HCT116 (cell line): ENCODE measurements at regions not wholly inside any gene's neighbourhood (a gene's known extent, or its start where the extent isn't known, plus 50 kb on each side); places are given as distances from the start of the nearest gene placed in this dataset.

Experiments
- ATAC-seq: fragments of 200-7000 bp; cut with Tn5 transposase; 2 replicates; pipeline ENCODE4 v1.9.1; 2020; ENCODE audit warnings: mild to moderate bottlenecking, moderate library complexity
- BruUV-seq: library from RNA; stranded (reverse); fragments of 400-500 nt; replicated peaks from 2 replicates; lab custom pipeline; 2021; lab: Mats Ljungman, UMichigan
- CTCF ChIA-PET: fragments of 300-600 bp; sonication (Branson Sonifier 250); formaldehyde crosslinking; loops from one replicate; lab custom pipeline; 2021; ENCODE audit warnings: antibody characterized with exemption; lab: Charles Lee
- POLR2A ChIA-PET: fragments of 300-600, 350-600 bp; sonication (Branson Sonifier 250); formaldehyde crosslinking; loops from one replicate; lab custom pipeline; 2021; ENCODE audit warnings: antibody characterized with exemption; lab: Charles Lee
- RAD21 ChIA-PET, 2 experiments: fragments of 300-600 bp; sonication (Branson Sonifier 250); formaldehyde crosslinking; loops; one replicate each; lab custom pipeline; 2023; ENCODE audit warnings: low total read pairs in 2 of 2; ENCODE audit not compliant: uncharacterized antibody in 2 of 2, unreplicated experiment in 2 of 2, low non-redundant PET in 1 of 2; lab: Charles Lee
- DNase-seq: peaks from one replicate; pipeline ENCODE4 v3.0.0-alpha.2; 2010; ENCODE audit warnings: low read depth, low spot score
- H2AFZ ChIP-seq: fragments of 200-600 bp; shearing (Covaris generic), sonication (generic); 2 replicates; pipeline ENCODE4 v1.6.1; 2017; ENCODE audit warnings: low read depth, mixed run types, mixed read lengths, antibody characterized with exemption, low read length; ENCODE audit not compliant: poor library complexity, severe bottlenecking
- H3K27ac ChIP-seq: 2 replicates; pipeline ENCODE4 v1.5.1; 2012; ENCODE audit warnings: low read depth, low read length
- H3K27me3 ChIP-seq: fragments of 200-600 bp; sonication (generic); 2 replicates; pipeline ENCODE4 v1.6.1; 2016; ENCODE audit warnings: mixed run types, low read length, mixed read lengths; ENCODE audit not compliant: insufficient read depth
- H3K36me3 ChIP-seq, 2 experiments: fragments of 200-500 bp in 1 of 2; fragments of 200-600 bp in 1 of 2; sonication (Bioruptor generic) in 1 of 2; sonication (generic) in 1 of 2; 2 replicates each; pipeline versions ENCODE4 v1.5.1 to v1.6.1; 2014 to 2016; ENCODE audit warnings: low read length in 2 of 2, inconsistent platforms in 1 of 2, mixed read lengths in 1 of 2, mixed run types in 1 of 2; ENCODE audit not compliant: insufficient read depth in 2 of 2, control insufficient read depth in 1 of 2
- H3K4me1 ChIP-seq, 2 experiments: fragments of 200-600 bp in 1 of 2; sonication (generic) in 1 of 2; 2 replicates each; pipeline versions ENCODE4 v1.5.1 to v1.6.1; 2012 to 2017; ENCODE audit warnings: low read length in 2 of 2, inconsistent platforms in 1 of 2, mild to moderate bottlenecking in 1 of 2, mixed read lengths in 1 of 2, mixed run types in 1 of 2, moderate library complexity in 1 of 2; ENCODE audit not compliant: insufficient read depth in 2 of 2, control insufficient read depth in 1 of 2
- H3K4me2 ChIP-seq: fragments of 200-600 bp; sonication (generic); 2 replicates; pipeline ENCODE4 v1.6.1; 2017; ENCODE audit warnings: mixed run types, low read length, mixed read lengths
- H3K4me3 ChIP-seq, 2 experiments: fragments of 200-600 bp in 1 of 2; sonication (generic) in 1 of 2; replicated peaks in 1 of 2; 2 replicates each; pipeline ENCODE4 v1.5.1; 2011 to 2016; ENCODE audit warnings: low read length in 2 of 2, control low read depth in 1 of 2, low read depth in 1 of 2, mild to moderate bottlenecking in 1 of 2, mixed read lengths in 1 of 2, mixed run types in 1 of 2
- H3K79me2 ChIP-seq: fragments of 200-600 bp; sonication (generic); 2 replicates; pipeline ENCODE4 v1.6.1; 2017; ENCODE audit warnings: mild to moderate bottlenecking, mixed run types, low read length, moderate library complexity, mixed read lengths; ENCODE audit not compliant: insufficient read depth
- H3K9ac ChIP-seq: fragments of 200-600 bp; sonication (generic); 2 replicates; pipeline ENCODE4 v1.6.1; 2016; ENCODE audit warnings: low read length, mixed read lengths
- H3K9me2 ChIP-seq: fragments of 200-600 bp; sonication (generic), shearing (Covaris generic); 2 replicates; pipeline ENCODE4 v1.6.1; 2017; ENCODE audit warnings: mixed run types, mild to moderate bottlenecking, moderate library complexity; ENCODE audit not compliant: insufficient read depth
- H3K9me3 ChIP-seq, 2 experiments: fragments of 200-500 bp in 1 of 2; fragments of 200-600 bp in 1 of 2; sonication (Bioruptor generic) in 1 of 2; sonication (generic) in 1 of 2; 2 replicates each; pipeline ENCODE4 v1.6.1; 2014 to 2017; ENCODE audit warnings: low read length in 2 of 2, mixed read lengths in 2 of 2, inconsistent platforms in 1 of 2, low read depth in 1 of 2, mild to moderate bottlenecking in 1 of 2, mixed run types in 1 of 2, moderate library complexity in 1 of 2; ENCODE audit not compliant: control insufficient read depth in 1 of 2, insufficient read depth in 1 of 2
- H4K20me1 ChIP-seq: fragments of 200-600 bp; sonication (generic), shearing (Covaris generic); 2 replicates; pipeline ENCODE4 v1.6.1; 2017; ENCODE audit warnings: mixed run types, mild to moderate bottlenecking, moderate library complexity; ENCODE audit not compliant: insufficient read depth
- EZH2 ChIP-seq: fragments of 200-600 bp; sonication (generic); IDR thresholded peaks from 2 replicates; pipeline ENCODE4 v1.6.1; 2017; ENCODE audit warnings: antibody characterized with exemption, mixed run types
- JUND ChIP-seq: IDR thresholded peaks from 2 replicates; pipeline ENCODE4 v1.6.1; 2012
- RAD21 ChIP-seq: IDR thresholded peaks from 2 replicates; pipeline ENCODE4 v1.6.1; 2012; ENCODE audit warnings: low read depth, mild to moderate bottlenecking
- REST ChIP-seq: IDR thresholded peaks from 2 replicates; pipeline ENCODE4 v1.6.1; 2012; ENCODE audit warnings: low read depth
- SRF ChIP-seq: IDR thresholded peaks from 2 replicates; pipeline ENCODE4 v1.6.1; 2012; ENCODE audit warnings: low read depth
- ZFX ChIP-seq: fragments of 450-650 bp; IDR thresholded peaks from 2 replicates; pipeline ENCODE4 v1.6.1; 2017
- intact Hi-C: fragments of 100-400 bp; cut with micrococcal nuclease; formaldehyde crosslinking; loops from 2 replicates; pipeline ENCODE4 v1.10.0; 2022

- Histone ChIP-seq H3K79me2 (no peaks in the 10 kb centered on the region), H2AFZ (no peak overlapping the region), H3K9me3 (peaks cover 15% of the 10 kb centered on the region in 2 experiments; a peak in 2 of 4 replicates), H3K9ac (no peak overlapping the region), H3K36me3 (no peaks in the 10 kb centered on the region), H3K27me3 (peaks cover 3% of the 10 kb centered on the region; the same call in 1 of the 2 replicates), H3K4me2 (no peak overlapping the region), H3K4me3 (no peak overlapping the region), H3K9me2 (no peaks in the 10 kb centered on the region)
- CTCF ChIA-PET: no interaction called here
- no peak for DNase-seq
- intact Hi-C loops: no loop called here
- TF ChIP-seq EZH2 (no peak), ZFX (no peak), RAD21 (no peak), REST (no peak), JUND (no peak), SRF (no peak)
- TF ChIP-seq, all 23 proteins: peak for 0
- no peak for ATAC-seq
- BruUV-seq: no TSS peak
- no peak overlapping the region for H3K27ac ChIP-seq
- POLR2A ChIA-PET: no interaction called here
- H4K20me1 ChIP-seq: no peaks in the 10 kb centered on the region
- RAD21 ChIA-PET: no interaction called here
- no peaks in the 10 kb centered on the region for H3K4me1 ChIP-seq
Observed at GRCh38 chr2:128473175-128474035, 154.7 kb upstream of the HS6ST1 start.
